HCT116 (cell line): ENCODE measurements at regions not wholly inside any gene's neighbourhood (a gene's known extent, or its start where the extent isn't known, plus 50 kb on each side); places are given as distances from the start of the nearest gene placed in this dataset.

ENCODE experiments used
- ATAC-seq: fragments of 200-7000 bp; cut with Tn5 transposase; 2 replicates; pipeline ENCODE4 v1.9.1; 2020; ENCODE audit warnings: mild to moderate bottlenecking, moderate library complexity
- BruUV-seq: library from RNA; stranded (reverse); fragments of 400-500 nt; replicated peaks from 2 replicates; lab custom pipeline; 2021; lab: Mats Ljungman, UMichigan
- CTCF ChIA-PET: fragments of 300-600 bp; sonication (Branson Sonifier 250); formaldehyde crosslinking; loops from one replicate; lab custom pipeline; 2021; ENCODE audit warnings: antibody characterized with exemption; lab: Charles Lee
- POLR2A ChIA-PET: fragments of 300-600, 350-600 bp; sonication (Branson Sonifier 250); formaldehyde crosslinking; loops from one replicate; lab custom pipeline; 2021; ENCODE audit warnings: antibody characterized with exemption; lab: Charles Lee
- RAD21 ChIA-PET, 2 experiments: fragments of 300-600 bp; sonication (Branson Sonifier 250); formaldehyde crosslinking; loops; one replicate each; lab custom pipeline; 2023; ENCODE audit warnings: low total read pairs in 2 of 2; ENCODE audit not compliant: uncharacterized antibody in 2 of 2, unreplicated experiment in 2 of 2, low non-redundant PET in 1 of 2; lab: Charles Lee
- DNase-seq: peaks from one replicate; pipeline ENCODE4 v3.0.0-alpha.2; 2010; ENCODE audit warnings: low read depth, low spot score
- H2AFZ ChIP-seq: fragments of 200-600 bp; shearing (Covaris generic), sonication (generic); 2 replicates; pipeline ENCODE4 v1.6.1; 2017; ENCODE audit warnings: low read depth, mixed run types, mixed read lengths, antibody characterized with exemption, low read length; ENCODE audit not compliant: poor library complexity, severe bottlenecking
- H3K27ac ChIP-seq: 2 replicates; pipeline ENCODE4 v1.5.1; 2012; ENCODE audit warnings: low read depth, low read length
- H3K27me3 ChIP-seq: fragments of 200-600 bp; sonication (generic); 2 replicates; pipeline ENCODE4 v1.6.1; 2016; ENCODE audit warnings: mixed run types, low read length, mixed read lengths; ENCODE audit not compliant: insufficient read depth
- H3K36me3 ChIP-seq, 2 experiments: fragments of 200-500 bp in 1 of 2; fragments of 200-600 bp in 1 of 2; sonication (Bioruptor generic) in 1 of 2; sonication (generic) in 1 of 2; 2 replicates each; pipeline versions ENCODE4 v1.5.1 to v1.6.1; 2014 to 2016; ENCODE audit warnings: low read length in 2 of 2, inconsistent platforms in 1 of 2, mixed read lengths in 1 of 2, mixed run types in 1 of 2; ENCODE audit not compliant: insufficient read depth in 2 of 2, control insufficient read depth in 1 of 2
- H3K4me1 ChIP-seq, 2 experiments: fragments of 200-600 bp in 1 of 2; sonication (generic) in 1 of 2; 2 replicates each; pipeline versions ENCODE4 v1.5.1 to v1.6.1; 2012 to 2017; ENCODE audit warnings: low read length in 2 of 2, inconsistent platforms in 1 of 2, mild to moderate bottlenecking in 1 of 2, mixed read lengths in 1 of 2, mixed run types in 1 of 2, moderate library complexity in 1 of 2; ENCODE audit not compliant: insufficient read depth in 2 of 2, control insufficient read depth in 1 of 2
- H3K4me2 ChIP-seq: fragments of 200-600 bp; sonication (generic); 2 replicates; pipeline ENCODE4 v1.6.1; 2017; ENCODE audit warnings: mixed run types, low read length, mixed read lengths
- H3K4me3 ChIP-seq, 2 experiments: fragments of 200-600 bp in 1 of 2; sonication (generic) in 1 of 2; replicated peaks in 1 of 2; 2 replicates each; pipeline ENCODE4 v1.5.1; 2011 to 2016; ENCODE audit warnings: low read length in 2 of 2, control low read depth in 1 of 2, low read depth in 1 of 2, mild to moderate bottlenecking in 1 of 2, mixed read lengths in 1 of 2, mixed run types in 1 of 2
- H3K79me2 ChIP-seq: fragments of 200-600 bp; sonication (generic); 2 replicates; pipeline ENCODE4 v1.6.1; 2017; ENCODE audit warnings: mild to moderate bottlenecking, mixed run types, low read length, moderate library complexity, mixed read lengths; ENCODE audit not compliant: insufficient read depth
- H3K9ac ChIP-seq: fragments of 200-600 bp; sonication (generic); 2 replicates; pipeline ENCODE4 v1.6.1; 2016; ENCODE audit warnings: low read length, mixed read lengths
- H3K9me2 ChIP-seq: fragments of 200-600 bp; sonication (generic), shearing (Covaris generic); 2 replicates; pipeline ENCODE4 v1.6.1; 2017; ENCODE audit warnings: mixed run types, mild to moderate bottlenecking, moderate library complexity; ENCODE audit not compliant: insufficient read depth
- H3K9me3 ChIP-seq, 2 experiments: fragments of 200-500 bp in 1 of 2; fragments of 200-600 bp in 1 of 2; sonication (Bioruptor generic) in 1 of 2; sonication (generic) in 1 of 2; 2 replicates each; pipeline ENCODE4 v1.6.1; 2014 to 2017; ENCODE audit warnings: low read length in 2 of 2, mixed read lengths in 2 of 2, inconsistent platforms in 1 of 2, low read depth in 1 of 2, mild to moderate bottlenecking in 1 of 2, mixed run types in 1 of 2, moderate library complexity in 1 of 2; ENCODE audit not compliant: control insufficient read depth in 1 of 2, insufficient read depth in 1 of 2
- H4K20me1 ChIP-seq: fragments of 200-600 bp; sonication (generic), shearing (Covaris generic); 2 replicates; pipeline ENCODE4 v1.6.1; 2017; ENCODE audit warnings: mixed run types, mild to moderate bottlenecking, moderate library complexity; ENCODE audit not compliant: insufficient read depth
- ATF3 ChIP-seq: IDR thresholded peaks from 2 replicates; pipeline ENCODE4 v1.6.1; 2012
- CEBPB ChIP-seq: IDR thresholded peaks from 2 replicates; pipeline ENCODE4 v1.6.1; 2012; ENCODE audit warnings: low read depth
- CTCF ChIP-seq, 3 experiments: fragments of 200-600 bp in 1 of 3; sonication (generic) in 1 of 3; IDR thresholded peaks in 2 of 3; conservative IDR thresholded peaks in 1 of 3; 2 replicates each; pipeline ENCODE4 v1.5.1; 2012 to 2017; ENCODE audit warnings: low read depth in 2 of 3, low read length in 2 of 3, antibody characterized with exemption in 1 of 3, borderline replicate concordance in 1 of 3, control low read depth in 1 of 3, mild to moderate bottlenecking in 1 of 3, mixed read lengths in 1 of 3, mixed run types in 1 of 3, moderate library complexity in 1 of 3; ENCODE audit not compliant: insufficient read depth in 1 of 3
- EGR1 ChIP-seq: IDR thresholded peaks from 2 replicates; pipeline ENCODE4 v1.6.1; 2012; ENCODE audit warnings: low read depth
- ELF1 ChIP-seq: IDR thresholded peaks from 2 replicates; pipeline ENCODE4 v1.6.1; 2012; ENCODE audit warnings: low read depth, borderline replicate concordance
- EZH2 ChIP-seq: fragments of 200-600 bp; sonication (generic); IDR thresholded peaks from 2 replicates; pipeline ENCODE4 v1.6.1; 2017; ENCODE audit warnings: antibody characterized with exemption, mixed run types
- FOSL1 ChIP-seq: IDR thresholded peaks from 2 replicates; pipeline ENCODE4 v1.6.1; 2012; ENCODE audit warnings: low read depth
- POLR2A ChIP-seq: IDR thresholded peaks from 2 replicates; pipeline ENCODE4 v1.7.0; 2011; ENCODE audit warnings: borderline replicate concordance; ENCODE audit not compliant: insufficient read depth, insufficient read length; ENCODE audit errors: extremely low read depth
- SIN3A ChIP-seq: IDR thresholded peaks from 2 replicates; pipeline ENCODE4 v1.6.1; 2012; ENCODE audit warnings: low read depth
- TCF7L2 ChIP-seq: IDR thresholded peaks from 2 replicates; pipeline ENCODE4 v1.7.0; 2011; ENCODE audit warnings: borderline replicate concordance, inconsistent platforms; ENCODE audit not compliant: insufficient read depth, insufficient read length; ENCODE audit errors: extremely low read depth
- YY1 ChIP-seq: IDR thresholded peaks from 2 replicates; pipeline ENCODE4 v1.6.1; 2011; ENCODE audit warnings: low read length, low read depth, moderate library complexity, mild to moderate bottlenecking; ENCODE audit not compliant: insufficient replicate concordance; ENCODE audit errors: extremely low read depth
- ZBTB33 ChIP-seq: IDR thresholded peaks from 2 replicates; pipeline ENCODE4 v1.6.1; 2011; ENCODE audit warnings: mild to moderate bottlenecking, low read length, moderate library complexity; ENCODE audit not compliant: insufficient replicate concordance; ENCODE audit errors: extremely low read depth
- ZFX ChIP-seq: fragments of 450-650 bp; IDR thresholded peaks from 2 replicates; pipeline ENCODE4 v1.6.1; 2017
- ZNF274 ChIP-seq: fragments of 200-500 bp; sonication (Bioruptor generic); IDR thresholded peaks from 2 replicates; pipeline ENCODE4 v1.6.1; 2014; ENCODE audit warnings: mild to moderate bottlenecking, low read depth, low read length, inconsistent platforms
- intact Hi-C: fragments of 100-400 bp; cut with micrococcal nuclease; formaldehyde crosslinking; loops from 2 replicates; pipeline ENCODE4 v1.10.0; 2022

- Histone ChIP-seq H3K4me1 (no peaks in the 10 kb centered on the region), H3K9me2 (no peaks in the 10 kb centered on the region), H3K9ac (no peak overlapping the region), H3K9me3 (no peaks in the 10 kb centered on the region), H4K20me1 (no peaks in the 10 kb centered on the region), H2AFZ (no peak overlapping the region), H3K4me3 (no peak overlapping the region), H3K27me3 (no peaks in the 10 kb centered on the region), H3K27ac (no peak overlapping the region), H3K79me2 (no peaks in the 10 kb centered on the region), H3K36me3 (no peaks in the 10 kb centered on the region), H3K4me2 (no peak overlapping the region)
- CTCF ChIA-PET: no interaction called here
- POLR2A ChIA-PET: no interaction called here
- intact Hi-C loops: no loop called here
- RAD21 ChIA-PET: no interaction called here
- no TSS peak for BruUV-seq
- TF ChIP-seq ZFX (no peak), ATF3 (no peak), ZBTB33 (no peak)
- DNase-seq (no peak), ATAC-seq (no peak)
Observed at GRCh38 chr18:78898066-78898465, 81.6 kb upstream of the SALL3 start.

- Histone ChIP-seq H3K27me3 (no peaks in the 10 kb centered on the region), H3K4me1 (no peaks in the 10 kb centered on the region), H2AFZ (no peak overlapping the region), H3K27ac (no peak overlapping the region), H4K20me1 (no peaks in the 10 kb centered on the region), H3K4me3 (no peak overlapping the region), H3K9me2 (no peaks in the 10 kb centered on the region), H3K9ac (no peak overlapping the region), H3K36me3 (no peaks in the 10 kb centered on the region), H3K9me3 (no peaks in the 10 kb centered on the region), H3K4me2 (no peak overlapping the region), H3K79me2 (no peaks in the 10 kb centered on the region)
- ChIA-PET POLR2A (no interaction called here), CTCF (no interaction called here), RAD21 (no interaction called here)
- no TSS peak for BruUV-seq
- intact Hi-C loops: no loop called here
- ATAC-seq (no peak), DNase-seq (no peak)
- TF ChIP-seq POLR2A (no peak), ATF3 (no peak), YY1 (no peak), FOSL1 (no peak), CEBPB (no peak), ZNF274 (no peak), EGR1 (no peak), ELF1 (no peak), EZH2 (no peak), SIN3A (no peak), TCF7L2 (no peak), ZBTB33 (no peak), CTCF (IDR thresholded peaks at IDR 0.05 in 2 of 3, conservative IDR thresholded peaks at IDR 0.05 in 1 of 3; ENCODE audit: borderline replicate concordance in 1 of 3, insufficient read depth in 1 of 3, low read depth in 2 of 3, low read length in 2 of 3) (no peak)
Observed at GRCh38 chr18:78898635-78899034, 81.0 kb upstream of the SALL3 start.
